ENCODE measurements at regions not wholly inside any gene's neighbourhood (a gene's known extent, or its start where the extent isn't known, plus 50 kb on each side); places are given as distances from the start of the nearest gene placed in this dataset.

- TF ChIP-seq CTCF (IDR thresholded peaks at IDR 0.05; ENCODE audit: insufficient read depth, low read length) (no peak), REST (IDR thresholded peaks at IDR 0.05; ENCODE audit: insufficient replicate concordance, low read depth) (no peak), SPI1 (IDR thresholded peaks at IDR 0.05; ENCODE audit: borderline replicate concordance, low read depth) (no peak), GABPA (IDR thresholded peaks at IDR 0.05; ENCODE audit: low read depth) (no peak)
Observed at GRCh38 chr4:107164962-107165475, 128.9 kb upstream of the DKK2 start.
